Lung (tissue), 11 donors: ENCODE measurements at regions not wholly inside any gene's neighbourhood (a gene's known extent, or its start where the extent isn't known, plus 50 kb on each side); places are given as distances from the start of the nearest gene placed in this dataset.

Source experiments
- ATAC-seq: fragments of 200-7000 bp; cut with Tn5 transposase; one replicate; pipeline ENCODE4 v1.9.1; 2020; ENCODE audit warnings: moderate number of reproducible peaks; ENCODE audit not compliant: insufficient read depth, low FRiP score
- DNase-seq, 3 donors: peaks; one replicate each; pipeline ENCODE4 v3.0.0-alpha.2; 2013 to 2017
- H3K27ac ChIP-seq, 2 donors: one replicate each; pipeline ENCODE4 v1.5.1; 2013; ENCODE audit warnings: mild to moderate bottlenecking in 2 of 2, moderate library complexity in 2 of 2, control low read depth in 1 of 2, inconsistent platforms in 1 of 2, low read depth in 1 of 2, low read length in 1 of 2
- H3K27me3 ChIP-seq, 3 donors: one replicate each; pipeline ENCODE4 v1.5.1; 2013; ENCODE audit warnings: low read length in 2 of 3; ENCODE audit not compliant: control insufficient read depth in 3 of 3, insufficient read depth in 3 of 3
- H3K36me3 ChIP-seq, 4 donors: one replicate each; pipeline ENCODE4 v1.5.1; 2013; ENCODE audit warnings: low read length in 4 of 4, mild to moderate bottlenecking in 1 of 4, moderate library complexity in 1 of 4; ENCODE audit not compliant: control insufficient read depth in 4 of 4, insufficient read depth in 4 of 4
- H3K4me1 ChIP-seq, 5 donors: one replicate each; pipeline ENCODE4 v1.5.1; 2013; ENCODE audit warnings: low read length in 5 of 5, mild to moderate bottlenecking in 2 of 5, moderate library complexity in 1 of 5; ENCODE audit not compliant: control insufficient read depth in 5 of 5, insufficient read depth in 5 of 5
- H3K4me3 ChIP-seq: one replicate; pipeline ENCODE4 v1.5.1; 2013; ENCODE audit warnings: mild to moderate bottlenecking, control low read depth, moderate library complexity
- H3K9ac ChIP-seq, 2 donors: one replicate each; pipeline ENCODE4 v1.5.1; 2013; ENCODE audit warnings: low read length in 2 of 2, control low read depth in 1 of 2; ENCODE audit not compliant: insufficient read depth in 1 of 2
- H3K9me3 ChIP-seq, 4 donors: one replicate each; pipeline ENCODE4 v1.5.1; 2013; ENCODE audit warnings: low read length in 3 of 4, mild to moderate bottlenecking in 1 of 4, moderate library complexity in 1 of 4; ENCODE audit not compliant: control insufficient read depth in 4 of 4, insufficient read depth in 3 of 4
- WGBS, 2 donors: extraction: QIAGEN DNeasy Blood & Tissue Kit; methylation state at CpG; one replicate each; pipeline ENCODE4 v1.1.7; 2013; 5-methylcytosine and 5-hydroxymethylcytosine counted together
- TF ChIP-seq, protein P1 (sequence below): IDR thresholded peaks from 2 replicates; pipeline ENCODE4 v1.5.1; 2012; ENCODE audit warnings: mild to moderate bottlenecking; ENCODE audit errors: control extremely low read depth, extremely low read depth
- donor health status: control.
- donor health status: control.
- donor health status: Bipolar disorder and iron deficiency.
- donor health status: healthy.
- donor health status: DM: yes; HTN: yes; CAD: no.

- H3K27ac ChIP-seq = no peak overlapping the region
- ATAC-seq (no peak), DNase-seq (peak in 1 of 3 donors; percentile 7)
Observed at GRCh38 chr7:159197066-159197975, 52.7 kb upstream of the VIPR2 start.

DNA sequence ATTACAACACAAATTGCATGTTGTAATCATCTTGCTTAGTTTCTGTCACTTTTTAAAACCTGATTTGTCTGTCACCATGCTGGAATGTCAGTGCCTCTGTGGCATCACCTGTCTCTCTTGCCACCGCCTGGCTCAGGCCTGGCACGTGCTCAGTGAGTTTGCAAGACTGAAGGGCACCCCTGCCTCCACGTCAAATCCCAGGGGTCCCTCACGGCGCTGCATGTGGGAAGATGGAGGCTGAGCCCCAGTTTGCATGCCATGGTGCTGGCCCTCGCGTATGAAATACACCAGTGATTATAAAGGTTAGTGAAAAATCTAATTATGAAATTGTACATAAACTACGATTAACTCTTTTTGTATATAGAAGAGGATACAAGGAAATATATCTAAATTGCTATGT is 51.9 kb upstream of the VIPR2 start:
- H3K36me3 ChIP-seq = no peaks in the 10 kb centered on the region
- peaks cover 0 to 2% (median 0%) of the 10 kb centered on the region in 4 donors for H3K9me3 ChIP-seq
- H3K9ac ChIP-seq = no peak overlapping the region
- peaks cover 0 to 6% (median 0%) of the 10 kb centered on the region in 5 donors for H3K4me1 ChIP-seq
- no peaks in the 10 kb centered on the region for H3K27me3 ChIP-seq
- TF ChIP-seq, protein P1, sequence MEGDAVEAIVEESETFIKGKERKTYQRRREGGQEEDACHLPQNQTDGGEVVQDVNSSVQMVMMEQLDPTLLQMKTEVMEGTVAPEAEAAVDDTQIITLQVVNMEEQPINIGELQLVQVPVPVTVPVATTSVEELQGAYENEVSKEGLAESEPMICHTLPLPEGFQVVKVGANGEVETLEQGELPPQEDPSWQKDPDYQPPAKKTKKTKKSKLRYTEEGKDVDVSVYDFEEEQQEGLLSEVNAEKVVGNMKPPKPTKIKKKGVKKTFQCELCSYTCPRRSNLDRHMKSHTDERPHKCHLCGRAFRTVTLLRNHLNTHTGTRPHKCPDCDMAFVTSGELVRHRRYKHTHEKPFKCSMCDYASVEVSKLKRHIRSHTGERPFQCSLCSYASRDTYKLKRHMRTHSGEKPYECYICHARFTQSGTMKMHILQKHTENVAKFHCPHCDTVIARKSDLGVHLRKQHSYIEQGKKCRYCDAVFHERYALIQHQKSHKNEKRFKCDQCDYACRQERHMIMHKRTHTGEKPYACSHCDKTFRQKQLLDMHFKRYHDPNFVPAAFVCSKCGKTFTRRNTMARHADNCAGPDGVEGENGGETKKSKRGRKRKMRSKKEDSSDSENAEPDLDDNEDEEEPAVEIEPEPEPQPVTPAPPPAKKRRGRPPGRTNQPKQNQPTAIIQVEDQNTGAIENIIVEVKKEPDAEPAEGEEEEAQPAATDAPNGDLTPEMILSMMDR = no peak
- no peak overlapping the region for H3K27ac ChIP-seq
- no peak overlapping the region for H3K4me3 ChIP-seq
- 90% methylated on average over 8 of the region's 8 CpGs for WGBS, 2 donors
- ATAC-seq (no peak), DNase-seq (no peak)

More at GRCh38 chr7:159197066-159197975, 52.7 kb upstream of the VIPR2 start:
- Histone ChIP-seq H3K9ac (no peak overlapping the region), H3K4me3 (no peak overlapping the region), H3K27me3 (no peaks in the 10 kb centered on the region), H3K9me3 (peaks cover 0 to 3% (median 0%) of the 10 kb centered on the region in 4 donors), H3K36me3 (no peaks in the 10 kb centered on the region), H3K4me1 (peaks cover 0 to 6% (median 0%) of the 10 kb centered on the region in 5 donors)
- WGBS, 2 donors = 23 to 34% methylated on average over 20 of the region's 20 CpGs
- TF ChIP-seq, protein P1 = no peak

GRCh38 chr7:159195946-159196345 is 51.3 kb upstream of the VIPR2 start:
- no peak overlapping the region for H3K9ac ChIP-seq
- no peaks in the 10 kb centered on the region for H3K27me3 ChIP-seq
- no peak overlapping the region for H3K4me3 ChIP-seq
- peaks cover 0 to 6% (median 0%) of the 10 kb centered on the region in 5 donors for H3K4me1 ChIP-seq
- no peaks in the 10 kb centered on the region for H3K36me3 ChIP-seq
- TF ChIP-seq, protein P1 = no peak
- peaks cover 0 to 2% (median 0%) of the 10 kb centered on the region in 4 donors for H3K9me3 ChIP-seq
- 26 to 31% methylated on average over 5 of the region's 5 CpGs for WGBS, 2 donors
- DNase-seq (peak in 1 of 3 donors; percentile 35), ATAC-seq (no peak)
- H3K27ac ChIP-seq = no peak overlapping the region
